Esophagus squamous epithelium (tissue), 4 donors: ENCODE measurements at regions not wholly inside any gene's neighbourhood (a gene's known extent, or its start where the extent isn't known, plus 50 kb on each side); places are given as distances from the start of the nearest gene placed in this dataset.

Experiments
- CTCF ChIP-seq, 6 experiments: fragments of 450-650 bp in 4 of 6; fragments of 200-600 bp in 2 of 6; sonication (generic) in 2 of 6; IDR thresholded peaks; one replicate each; pipeline ENCODE4 v1.5.1; 2016 to 2019; ENCODE audit warnings: antibody characterized with exemption in 6 of 6, mild to moderate bottlenecking in 4 of 6, moderate library complexity in 4 of 6
- POLR2A ChIP-seq, 4 donors: fragments of 450-650 bp; IDR thresholded peaks; one replicate each; pipeline ENCODE4 v1.6.1; 2017; ENCODE audit warnings: antibody characterized with exemption in 4 of 4, mild to moderate bottlenecking in 4 of 4, moderate library complexity in 3 of 4

- TF ChIP-seq CTCF (IDR thresholded peaks at IDR 0.05) (no peak), POLR2A (IDR thresholded peaks at IDR 0.05) (no peak)
These were observed 50.2 kb upstream of the PCLO start for GRCh38 chr7:83212883-83213282.
